ENCODE measurements at regions not wholly inside any gene's neighbourhood (a gene's known extent, or its start where the extent isn't known, plus 50 kb on each side); places are given as distances from the start of the nearest gene placed in this dataset.
"Not testable (repeated sequence)": the region's sequence is repeated elsewhere in the genome, so short reads cannot be mapped to it uniquely, and the experiment has no call there.

- H2AFZ ChIP-seq; H3K4me2 ChIP-seq; H3K27me3 ChIP-seq (ENCODE audit: insufficient read depth, low read depth); H4K20me1 ChIP-seq (ENCODE audit: insufficient read depth); H3K4me3 ChIP-seq; H3K9me3 ChIP-seq (ENCODE audit: insufficient read depth, low read depth); POLR2A ChIA-PET (ENCODE audit: unreplicated experiment); BruUV-seq (replicated peaks); H3K4me1 ChIP-seq (replicated peaks; ENCODE audit: insufficient read depth); H3K9me2 ChIP-seq (ENCODE audit: insufficient read depth); H3K27ac ChIP-seq; intact Hi-C loops (cut with micrococcal nuclease; ENCODE audit: unreplicated experiment); H3F3A ChIP-seq (ENCODE audit: insufficient read depth, low read depth); H3K36me3 ChIP-seq (ENCODE audit: low read depth); H3K79me2 ChIP-seq (ENCODE audit: low read depth); DNase-seq: not testable (repeated sequence)
- CTCF ChIA-PET = interaction anchor here (0.6 to 0.7 kb wide), 2 partner anchors 90 to 655 kb away, joined by 3 to 5 read pairs; no protein-coding TSS in a partner anchor
Measured at GRCh38 chr3:130029531-130030289, 51.9 kb upstream of the ALG1L2 start.
